ENCODE measurements at regions not wholly inside any gene's neighbourhood (a gene's known extent, or its start where the extent isn't known, plus 50 kb on each side); places are given as distances from the start of the nearest gene placed in this dataset.

GRCh38 chr2:103285354-103285753 is 523.5 kb downstream of the TMEM182 start:
- DNase-seq = no peak

GRCh38 chr2:103287746-103288145 is 525.9 kb downstream of the TMEM182 start:
- DNase-seq = peak; percentile 69

- no peak for DNase-seq
Observed at GRCh38 chr2:103288696-103289095, 526.9 kb downstream of the TMEM182 start.

GRCh38 chr2:103289105-103289725 is 527.4 kb downstream of the TMEM182 start:
- DNase-seq = peak; percentile 66

- DNase-seq = no peak
Observed at GRCh38 chr2:103292573-103292972, 530.7 kb downstream of the TMEM182 start.

GRCh38 chr2:103293067-103293741 is 531.4 kb downstream of the TMEM182 start:
- no peak for DNase-seq

- no peak for DNase-seq
Observed at GRCh38 chr2:103293742-103294077, 531.9 kb downstream of the TMEM182 start.

- DNase-seq = no peak
Observed at GRCh38 chr2:103294420-103294819, 532.6 kb downstream of the TMEM182 start.

GRCh38 chr2:103295591-103295990 is 533.8 kb downstream of the TMEM182 start:
- DNase-seq = no peak

- no peak for DNase-seq
Observed at GRCh38 chr2:103324671-103325070, 562.8 kb downstream of the TMEM182 start.

- DNase-seq = no peak
Observed at GRCh38 chr2:103327386-103327785, 565.6 kb downstream of the TMEM182 start.

GRCh38 chr2:103327966-103328365 is 566.1 kb downstream of the TMEM182 start:
- DNase-seq = no peak

GRCh38 chr2:103335403-103335802 is 573.6 kb downstream of the TMEM182 start:
- DNase-seq = no peak

- no peak for DNase-seq
Observed at GRCh38 chr2:103338819-103339218, 577.0 kb downstream of the TMEM182 start.

GRCh38 chr2:103346780-103347179 is 584.9 kb downstream of the TMEM182 start:
- DNase-seq = no peak

- DNase-seq = peak; percentile 73
Observed at GRCh38 chr2:103353774-103354173, 591.9 kb downstream of the TMEM182 start.

- DNase-seq = no peak
Observed at GRCh38 chr2:103355287-103355686, 593.5 kb downstream of the TMEM182 start.

GRCh38 chr2:103361712-103362111 is 599.9 kb downstream of the TMEM182 start:
- DNase-seq = peak; percentile 64

- DNase-seq = no peak
Observed at GRCh38 chr2:103363639-103364038, 601.8 kb downstream of the TMEM182 start.

GRCh38 chr2:103364177-103364576 is 602.3 kb downstream of the TMEM182 start:
- DNase-seq = peak; percentile 71

GRCh38 chr2:103365071-103365470 is 603.2 kb downstream of the TMEM182 start:
- DNase-seq = no peak

GRCh38 chr2:103367877-103368276 is 606.0 kb downstream of the TMEM182 start:
- no peak for DNase-seq

GRCh38 chr2:103383541-103383940 is 621.7 kb downstream of the TMEM182 start:
- DNase-seq = no peak

- no peak for DNase-seq
Observed at GRCh38 chr2:103386872-103387271, 625.0 kb downstream of the TMEM182 start.

- DNase-seq = no peak
Observed at GRCh38 chr2:103387888-103388287, 626.1 kb downstream of the TMEM182 start.
